ENCODE measurements at regions not wholly inside any gene's neighbourhood (a gene's known extent, or its start where the extent isn't known, plus 50 kb on each side); places are given as distances from the start of the nearest gene placed in this dataset.

DNA sequence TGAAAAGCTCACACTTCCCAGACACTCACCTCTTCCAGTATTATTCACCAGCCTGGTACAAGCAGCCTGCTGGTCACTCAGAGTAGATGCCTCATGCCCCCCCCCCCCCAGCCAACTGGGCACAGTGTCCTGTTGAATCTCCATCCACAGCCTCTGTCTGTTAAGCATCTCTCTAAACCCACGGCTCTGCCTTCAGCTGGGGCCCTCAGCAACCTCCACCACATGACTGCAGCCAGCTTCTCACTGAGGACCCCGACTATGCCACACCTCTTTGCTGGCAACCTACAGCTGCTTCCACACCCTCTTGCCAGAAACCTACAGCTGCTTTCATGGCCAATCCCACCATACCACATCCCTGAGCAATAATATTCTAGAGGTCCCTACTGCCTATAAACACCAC lies 113.1 kb downstream of the RHOU start:
- 53% methylated on average over 2 of the region's 2 CpGs for WGBS
- Histone ChIP-seq H3K79me1 (replicated peaks; ENCODE audit: low read length, poor library complexity, severe bottlenecking) (no peaks in the 10 kb centered on the region), H3K36me3 (ENCODE audit: control insufficient read depth in 1 of 2, insufficient read depth in 2 of 2, low read depth in 1 of 2, low read length in 2 of 2) (no peaks in the 10 kb centered on the region), H3K9ac (ENCODE audit: low read length) (no peak overlapping the region), H3K18ac (ENCODE audit: low read depth in 1 of 2, low read length in 2 of 2) (peak overlapping the region in 1 of 2 experiments; percentile 16), H2BK120ac (ENCODE audit: low read depth, low read length) (no peak overlapping the region), H2BK5ac (ENCODE audit: low read depth, low read length, poor library complexity, severe bottlenecking) (no peak overlapping the region), H3K23ac (ENCODE audit: low read length in 2 of 2) (no peak overlapping the region), H3K27ac (ENCODE audit: low read length, poor library complexity, severe bottlenecking) (no peak overlapping the region), H3K14ac (ENCODE audit: low read length in 2 of 2) (peak overlapping the region in 1 of 2 experiments; percentile 79), H4K91ac (ENCODE audit: low read length) (no peak overlapping the region), H3K9me3 (ENCODE audit: control insufficient read depth, low read length) (no peaks in the 10 kb centered on the region), H2AFZ (ENCODE audit: low read depth, low read length) (no peak overlapping the region), H2BK15ac (ENCODE audit: low read depth, poor library complexity, severe bottlenecking) (peak overlapping the region; percentile 82), H3K4ac (ENCODE audit: low read depth in 1 of 2, low read length in 2 of 2) (peak overlapping the region in 1 of 2 experiments; percentile 10), H3K4me2 (ENCODE audit: low read length, poor library complexity, severe bottlenecking) (no peak overlapping the region), H3K4me1 (ENCODE audit: control insufficient read depth, insufficient read depth, low read depth, low read length) (peaks cover 4% of the 10 kb centered on the region), H3K4me3 (ENCODE audit: insufficient read depth in 1 of 2, low read depth in 1 of 2, low read length in 2 of 2) (no peak overlapping the region), H3K27me3 (ENCODE audit: control insufficient read depth in 1 of 2, insufficient read depth in 1 of 2, low read length in 2 of 2) (peaks cover 0 to 22% of the 10 kb centered on the region in 2 experiments), H2BK12ac (ENCODE audit: low read length in 2 of 2) (peak overlapping the region in 1 of 2 experiments; percentile 72), H4K8ac (ENCODE audit: low read length) (no peak overlapping the region), H2AK5ac (ENCODE audit: low read length, severe bottlenecking) (no peak overlapping the region)
- no peak for DNase-seq

DNA sequence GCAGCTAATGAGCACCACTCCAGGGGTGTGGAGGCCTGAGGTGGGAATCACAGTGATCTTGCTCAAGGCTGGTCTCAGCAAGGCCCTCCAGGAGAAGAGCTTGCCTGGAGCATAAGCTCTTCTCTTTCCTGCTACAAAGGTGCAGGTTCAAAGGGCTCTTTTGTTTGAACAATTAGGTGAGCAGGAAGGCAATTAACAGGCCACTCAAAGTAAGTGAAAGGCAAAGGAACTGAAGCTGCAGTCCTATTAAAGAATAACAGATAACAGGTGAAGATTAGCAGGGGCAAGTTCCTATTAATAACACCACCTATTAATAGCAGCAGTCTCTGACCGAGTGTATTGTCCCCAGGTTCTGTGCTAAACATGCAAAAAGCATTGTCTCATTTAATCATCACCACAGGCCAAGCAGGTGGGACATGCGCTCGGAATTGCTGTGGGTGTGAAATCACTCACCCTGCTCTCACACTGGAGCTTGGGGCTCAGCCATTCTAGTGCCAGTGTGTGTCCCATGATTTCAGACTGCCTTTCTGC lies 113.8 kb downstream of the RHOU start:
- no peak overlapping the region for H3K27ac ChIP-seq (ENCODE audit: low read length, poor library complexity, severe bottlenecking)
- H3K36me3 ChIP-seq (ENCODE audit: control insufficient read depth in 1 of 2, insufficient read depth in 2 of 2, low read depth in 1 of 2, low read length in 2 of 2) = no peaks in the 10 kb centered on the region
- WGBS = 83% methylated on average over 3 of the region's 3 CpGs
- no peak overlapping the region for H3K4me3 ChIP-seq (ENCODE audit: insufficient read depth in 1 of 2, low read depth in 1 of 2, low read length in 2 of 2)
- H3K18ac ChIP-seq (ENCODE audit: low read depth in 1 of 2, low read length in 2 of 2) = no peak overlapping the region
- no peak overlapping the region for H2AFZ ChIP-seq (ENCODE audit: low read depth, low read length)
- H4K8ac ChIP-seq (ENCODE audit: low read length) = no peak overlapping the region
- H3K4me1 ChIP-seq (ENCODE audit: control insufficient read depth, insufficient read depth, low read depth, low read length) = peaks cover 4% of the 10 kb centered on the region
- no peak overlapping the region for H3K4me2 ChIP-seq (ENCODE audit: low read length, poor library complexity, severe bottlenecking)
- no peak for DNase-seq
- H3K23ac ChIP-seq (ENCODE audit: low read length in 2 of 2) = peak overlapping the region in 1 of 2 experiments; percentile 96
- peaks cover 0 to 22% of the 10 kb centered on the region in 2 experiments for H3K27me3 ChIP-seq (ENCODE audit: control insufficient read depth in 1 of 2, insufficient read depth in 1 of 2, low read length in 2 of 2)
- H2AK5ac ChIP-seq (ENCODE audit: low read length, severe bottlenecking) = no peak overlapping the region
- H3K4ac ChIP-seq (ENCODE audit: low read depth in 1 of 2, low read length in 2 of 2) = no peak overlapping the region
- no peaks in the 10 kb centered on the region for H3K79me1 ChIP-seq (replicated peaks; ENCODE audit: low read length, poor library complexity, severe bottlenecking)
- no peak overlapping the region for H2BK12ac ChIP-seq (ENCODE audit: low read length in 2 of 2)
- H3K9me3 ChIP-seq (ENCODE audit: control insufficient read depth, low read length) = no peaks in the 10 kb centered on the region
- H4K91ac ChIP-seq (ENCODE audit: low read length) = no peak overlapping the region
- H3K9ac ChIP-seq (ENCODE audit: low read length) = no peak overlapping the region
- no peak overlapping the region for H2BK5ac ChIP-seq (ENCODE audit: low read depth, low read length, poor library complexity, severe bottlenecking)
- H2BK120ac ChIP-seq (ENCODE audit: low read depth, low read length) = no peak overlapping the region
- H3K14ac ChIP-seq (ENCODE audit: low read length in 2 of 2) = no peak overlapping the region
- H2BK15ac ChIP-seq (ENCODE audit: low read depth, poor library complexity, severe bottlenecking) = no peak overlapping the region

DNA sequence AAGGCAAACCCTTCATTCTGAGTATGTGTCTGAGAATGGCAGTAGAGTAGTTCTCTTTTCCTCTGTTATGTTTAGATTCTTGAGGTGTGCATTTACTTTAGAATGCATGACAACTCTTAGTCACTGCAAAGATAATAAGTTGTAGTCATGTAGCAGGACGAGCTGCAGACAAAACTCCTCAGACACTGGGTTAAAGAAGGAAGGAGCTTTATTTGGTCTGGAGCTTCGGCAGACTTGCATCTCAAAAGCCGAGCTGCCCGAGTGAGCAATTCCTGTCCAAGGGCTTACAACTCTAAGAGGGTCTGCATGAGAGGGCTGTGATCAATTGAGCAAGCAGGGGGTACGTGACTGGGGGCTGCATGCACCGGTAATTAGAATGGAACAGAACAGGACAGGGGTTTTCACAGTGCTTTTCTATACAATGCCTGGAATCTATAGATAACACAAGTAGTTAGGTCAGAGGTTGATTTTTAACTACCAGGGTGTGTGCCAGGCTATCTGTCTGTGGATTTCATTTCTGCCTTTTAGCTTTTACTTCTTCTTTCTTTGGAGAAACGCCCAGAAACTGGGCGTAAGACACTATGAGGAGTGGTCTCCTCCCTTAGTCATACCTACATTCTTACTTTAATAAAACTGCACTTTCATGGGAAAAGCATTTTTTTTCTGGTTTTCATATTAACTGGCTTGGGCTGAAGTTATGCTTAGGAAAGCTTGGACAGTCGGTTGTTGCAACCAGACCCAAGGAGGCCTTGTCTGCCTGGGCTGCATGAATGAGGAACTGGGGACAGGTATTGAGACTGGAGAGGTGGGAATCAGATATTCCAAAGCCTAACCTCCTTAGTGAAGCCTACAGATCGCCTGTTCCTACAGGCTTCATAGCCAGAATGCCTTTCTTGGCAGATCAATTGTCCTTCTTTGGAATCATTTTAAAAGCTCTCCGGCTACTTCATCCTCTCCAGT lies 115.1 kb downstream of the RHOU start:
- H3K9ac ChIP-seq (ENCODE audit: low read length) = no peak overlapping the region
- WGBS = 57% methylated on average over 10 of the region's 11 CpGs
- no peak overlapping the region for H3K4ac ChIP-seq (ENCODE audit: low read depth in 1 of 2, low read length in 2 of 2)
- no peak overlapping the region for H3K18ac ChIP-seq (ENCODE audit: low read depth in 1 of 2, low read length in 2 of 2)
- H2BK15ac ChIP-seq (ENCODE audit: low read depth, poor library complexity, severe bottlenecking) = no peak overlapping the region
- H2BK5ac ChIP-seq (ENCODE audit: low read depth, low read length, poor library complexity, severe bottlenecking) = no peak overlapping the region
- H2BK12ac ChIP-seq (ENCODE audit: low read length in 2 of 2) = no peak overlapping the region
- no peak overlapping the region for H2BK120ac ChIP-seq (ENCODE audit: low read depth, low read length)
- H3K27me3 ChIP-seq (ENCODE audit: control insufficient read depth in 1 of 2, insufficient read depth in 1 of 2, low read length in 2 of 2) = peaks cover 0 to 22% of the 10 kb centered on the region in 2 experiments
- H3K4me1 ChIP-seq (ENCODE audit: control insufficient read depth, insufficient read depth, low read depth, low read length) = peaks cover 4% of the 10 kb centered on the region
- no peak overlapping the region for H3K4me3 ChIP-seq (ENCODE audit: insufficient read depth in 1 of 2, low read depth in 1 of 2, low read length in 2 of 2)
- H3K14ac ChIP-seq (ENCODE audit: low read length in 2 of 2) = no peak overlapping the region
- H2AFZ ChIP-seq (ENCODE audit: low read depth, low read length) = no peak overlapping the region
- no peak for DNase-seq
- no peaks in the 10 kb centered on the region for H3K9me3 ChIP-seq (ENCODE audit: control insufficient read depth, low read length)
- peak overlapping the region; percentile 18 for H4K91ac ChIP-seq (ENCODE audit: low read length)
- no peak overlapping the region for H2AK5ac ChIP-seq (ENCODE audit: low read length, severe bottlenecking)
- H3K27ac ChIP-seq (ENCODE audit: low read length, poor library complexity, severe bottlenecking) = no peak overlapping the region
- no peak overlapping the region for H4K8ac ChIP-seq (ENCODE audit: low read length)
- H3K36me3 ChIP-seq (ENCODE audit: control insufficient read depth in 1 of 2, insufficient read depth in 2 of 2, low read depth in 1 of 2, low read length in 2 of 2) = no peaks in the 10 kb centered on the region
- no peaks in the 10 kb centered on the region for H3K79me1 ChIP-seq (replicated peaks; ENCODE audit: low read length, poor library complexity, severe bottlenecking)
- peak overlapping the region; percentile 8 for H3K4me2 ChIP-seq (ENCODE audit: low read length, poor library complexity, severe bottlenecking)
- no peak overlapping the region for H3K23ac ChIP-seq (ENCODE audit: low read length in 2 of 2)

DNA sequence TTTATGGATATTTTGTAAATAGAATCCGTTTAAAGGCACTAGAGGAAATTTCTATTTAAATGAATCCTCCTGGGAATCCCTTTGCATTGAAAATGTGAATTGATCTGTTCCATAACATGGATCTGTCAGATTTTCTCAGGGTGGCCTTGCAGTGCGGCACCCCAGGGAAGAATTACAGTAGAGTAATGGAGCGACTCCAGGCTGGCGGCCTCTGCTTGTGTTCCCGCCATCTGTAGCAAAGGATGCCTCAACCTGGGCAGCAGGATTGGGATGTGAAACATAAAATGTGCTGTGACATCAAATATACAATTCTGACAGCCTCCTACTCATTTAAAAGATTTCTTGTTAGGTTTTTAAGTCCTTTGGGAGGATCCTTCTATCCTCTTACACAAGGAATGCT lies 115.9 kb downstream of the RHOU start:
- no peak overlapping the region for H2BK120ac ChIP-seq (ENCODE audit: low read depth, low read length)
- H3K18ac ChIP-seq (ENCODE audit: low read depth in 1 of 2, low read length in 2 of 2) = no peak overlapping the region
- peaks cover 0 to 22% of the 10 kb centered on the region in 2 experiments for H3K27me3 ChIP-seq (ENCODE audit: control insufficient read depth in 1 of 2, insufficient read depth in 1 of 2, low read length in 2 of 2)
- H3K4me2 ChIP-seq (ENCODE audit: low read length, poor library complexity, severe bottlenecking) = no peak overlapping the region
- no peak overlapping the region for H3K23ac ChIP-seq (ENCODE audit: low read length in 2 of 2)
- no peaks in the 10 kb centered on the region for H3K9me3 ChIP-seq (ENCODE audit: control insufficient read depth, low read length)
- H2BK12ac ChIP-seq (ENCODE audit: low read length in 2 of 2) = no peak overlapping the region
- no peak overlapping the region for H2BK5ac ChIP-seq (ENCODE audit: low read depth, low read length, poor library complexity, severe bottlenecking)
- no peak overlapping the region for H4K91ac ChIP-seq (ENCODE audit: low read length)
- no peak overlapping the region for H2BK15ac ChIP-seq (ENCODE audit: low read depth, poor library complexity, severe bottlenecking)
- no peak overlapping the region for H3K27ac ChIP-seq (ENCODE audit: low read length, poor library complexity, severe bottlenecking)
- no peak overlapping the region for H3K14ac ChIP-seq (ENCODE audit: low read length in 2 of 2)
- no peak overlapping the region for H2AK5ac ChIP-seq (ENCODE audit: low read length, severe bottlenecking)
- H2AFZ ChIP-seq (ENCODE audit: low read depth, low read length) = no peak overlapping the region
- H3K36me3 ChIP-seq (ENCODE audit: control insufficient read depth in 1 of 2, insufficient read depth in 2 of 2, low read depth in 1 of 2, low read length in 2 of 2) = no peaks in the 10 kb centered on the region
- H3K4ac ChIP-seq (ENCODE audit: low read depth in 1 of 2, low read length in 2 of 2) = no peak overlapping the region
- peaks cover 4% of the 10 kb centered on the region for H3K4me1 ChIP-seq (ENCODE audit: control insufficient read depth, insufficient read depth, low read depth, low read length)
- H4K8ac ChIP-seq (ENCODE audit: low read length) = no peak overlapping the region
- 94% methylated on average over 4 of the region's 5 CpGs for WGBS
- DNase-seq = no peak
- H3K79me1 ChIP-seq (replicated peaks; ENCODE audit: low read length, poor library complexity, severe bottlenecking) = no peaks in the 10 kb centered on the region
- no peak overlapping the region for H3K9ac ChIP-seq (ENCODE audit: low read length)
- no peak overlapping the region for H3K4me3 ChIP-seq (ENCODE audit: insufficient read depth in 1 of 2, low read depth in 1 of 2, low read length in 2 of 2)
